Vagina (tissue), 2 donors: ENCODE measurements at regions not wholly inside any gene's neighbourhood (a gene's known extent, or its start where the extent isn't known, plus 50 kb on each side); places are given as distances from the start of the nearest gene placed in this dataset.

Source experiments
- DNase-seq, 2 donors: peaks; one replicate each; pipeline ENCODE4 v3.0.0-alpha.2; 2017; ENCODE audit errors: extremely low spot score in 2 of 2
- H3K27ac ChIP-seq: fragments of 200-600 bp; sonication (generic); one replicate; pipeline ENCODE4 v1.5.1; 2019
- H3K27me3 ChIP-seq: fragments of 200-600 bp; sonication (generic); one replicate; pipeline ENCODE4 v1.5.1; 2019
- H3K36me3 ChIP-seq, 2 donors: fragments of 200-600 bp; sonication (generic); one replicate each; pipeline ENCODE4 v1.5.1; 2017 to 2019
- H3K4me1 ChIP-seq: fragments of 200-600 bp; sonication (generic); one replicate; pipeline ENCODE4 v1.5.1; 2019
- H3K4me3 ChIP-seq, 2 donors: fragments of 200-600 bp; sonication (generic); 1 replicate in 1 of 2; 2 replicates in 1 of 2; pipeline ENCODE4 v1.5.1; 2016 to 2019
- H3K9me3 ChIP-seq: fragments of 200-600 bp; sonication (generic); one replicate; pipeline ENCODE4 v1.5.1; 2019
- POLR2A ChIP-seq, 2 donors: fragments of 450-650 bp; IDR thresholded peaks; one replicate each; pipeline ENCODE4 v1.6.1; 2017; ENCODE audit warnings: antibody characterized with exemption in 2 of 2, mild to moderate bottlenecking in 2 of 2, moderate library complexity in 2 of 2
- POLR2AphosphoS5 ChIP-seq, 2 donors: sonication (generic); formaldehyde crosslinking; IDR thresholded peaks; one replicate each; pipeline ENCODE4 v1.9.0; 2017; ENCODE audit warnings: antibody characterized with exemption in 2 of 2, mild to moderate bottlenecking in 2 of 2, low read depth in 1 of 2; ENCODE audit not compliant: insufficient read depth in 1 of 2
- intact Hi-C: fragments of 100-400 bp; cut with DNase I; formaldehyde crosslinking; loops from one replicate; pipeline ENCODE4 v1.15.1; 2023
- TF ChIP-seq, protein P1 (sequence below), 3 experiments: fragments of 450-650 bp in 2 of 3; fragments of 200-600 bp in 1 of 3; sonication (generic) in 1 of 3; IDR thresholded peaks; one replicate each; pipeline ENCODE4 v1.5.1; 2017 to 2019; ENCODE audit warnings: antibody characterized with exemption in 3 of 3, mild to moderate bottlenecking in 2 of 3, moderate library complexity in 2 of 3

DNA sequence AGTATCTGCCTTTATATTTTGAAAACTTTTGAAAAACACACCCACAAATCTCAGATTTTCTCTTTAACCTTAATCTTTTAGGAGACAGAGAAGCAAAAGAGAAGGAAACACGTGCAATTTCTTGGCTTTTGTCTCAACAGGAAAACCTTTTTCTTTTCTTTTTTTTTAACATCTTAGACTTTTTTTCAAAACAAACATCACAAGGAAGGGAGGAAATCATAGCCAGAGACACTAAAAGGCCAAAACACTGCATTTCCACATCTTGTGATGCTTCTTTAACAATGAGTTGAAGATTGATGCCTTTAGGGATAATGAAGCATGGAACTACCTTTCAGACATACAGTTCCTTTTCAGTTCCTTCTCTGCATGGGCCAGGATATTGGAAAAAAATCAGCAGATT, 136.6 kb upstream of the NRBF2 start:
- H3K27me3 ChIP-seq, result no peaks in the 10 kb centered on the region
- H3K36me3 ChIP-seq, result no peaks in the 10 kb centered on the region
- intact Hi-C loops, result no loop called here
- TF ChIP-seq, protein P1, sequence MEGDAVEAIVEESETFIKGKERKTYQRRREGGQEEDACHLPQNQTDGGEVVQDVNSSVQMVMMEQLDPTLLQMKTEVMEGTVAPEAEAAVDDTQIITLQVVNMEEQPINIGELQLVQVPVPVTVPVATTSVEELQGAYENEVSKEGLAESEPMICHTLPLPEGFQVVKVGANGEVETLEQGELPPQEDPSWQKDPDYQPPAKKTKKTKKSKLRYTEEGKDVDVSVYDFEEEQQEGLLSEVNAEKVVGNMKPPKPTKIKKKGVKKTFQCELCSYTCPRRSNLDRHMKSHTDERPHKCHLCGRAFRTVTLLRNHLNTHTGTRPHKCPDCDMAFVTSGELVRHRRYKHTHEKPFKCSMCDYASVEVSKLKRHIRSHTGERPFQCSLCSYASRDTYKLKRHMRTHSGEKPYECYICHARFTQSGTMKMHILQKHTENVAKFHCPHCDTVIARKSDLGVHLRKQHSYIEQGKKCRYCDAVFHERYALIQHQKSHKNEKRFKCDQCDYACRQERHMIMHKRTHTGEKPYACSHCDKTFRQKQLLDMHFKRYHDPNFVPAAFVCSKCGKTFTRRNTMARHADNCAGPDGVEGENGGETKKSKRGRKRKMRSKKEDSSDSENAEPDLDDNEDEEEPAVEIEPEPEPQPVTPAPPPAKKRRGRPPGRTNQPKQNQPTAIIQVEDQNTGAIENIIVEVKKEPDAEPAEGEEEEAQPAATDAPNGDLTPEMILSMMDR (IDR thresholded peaks at IDR 0.05), result no peak
- TF ChIP-seq POLR2A (IDR thresholded peaks at IDR 0.05) (no peak), POLR2AphosphoS5 (IDR thresholded peaks at IDR 0.05; ENCODE audit: insufficient read depth in 1 of 2, low read depth in 1 of 2) (no peak)
- H3K9me3 ChIP-seq, result no peaks in the 10 kb centered on the region
- H3K27ac ChIP-seq, result no peak overlapping the region
- DNase-seq, result no peak
- H3K4me1 ChIP-seq, result no peaks in the 10 kb centered on the region
- no peak overlapping the region for H3K4me3 ChIP-seq

DNA sequence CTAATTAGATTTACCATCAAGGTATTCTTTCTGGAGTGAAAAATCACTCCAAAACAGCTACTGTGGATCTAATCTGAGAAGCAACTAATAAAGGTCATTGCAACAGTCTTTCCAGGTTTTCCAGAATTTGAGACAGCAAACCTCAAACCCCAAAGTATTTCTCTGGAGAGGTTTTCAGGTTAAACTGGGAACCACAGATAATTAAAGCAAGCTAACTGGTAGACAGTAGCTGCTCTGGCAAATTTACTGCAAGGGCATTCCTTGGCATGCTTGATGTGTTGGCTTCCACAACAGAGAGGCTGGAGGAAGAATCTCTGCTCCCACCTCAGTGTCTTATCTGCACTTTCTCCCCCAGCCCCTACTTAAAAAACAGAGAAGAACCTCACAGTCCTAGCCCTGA, 140.0 kb upstream of the NRBF2 start:
- H3K36me3 ChIP-seq, result no peaks in the 10 kb centered on the region
- H3K9me3 ChIP-seq, result no peaks in the 10 kb centered on the region
- no peaks in the 10 kb centered on the region for H3K4me1 ChIP-seq
- TF ChIP-seq, protein P1 (IDR thresholded peaks at IDR 0.05), result no peak
- TF ChIP-seq POLR2A (IDR thresholded peaks at IDR 0.05) (no peak), POLR2AphosphoS5 (IDR thresholded peaks at IDR 0.05; ENCODE audit: insufficient read depth in 1 of 2, low read depth in 1 of 2) (no peak)
- intact Hi-C loops, result no loop called here
- no peaks in the 10 kb centered on the region for H3K27me3 ChIP-seq
- H3K4me3 ChIP-seq, result no peak overlapping the region
- no peak overlapping the region for H3K27ac ChIP-seq
- no peak for DNase-seq

DNA sequence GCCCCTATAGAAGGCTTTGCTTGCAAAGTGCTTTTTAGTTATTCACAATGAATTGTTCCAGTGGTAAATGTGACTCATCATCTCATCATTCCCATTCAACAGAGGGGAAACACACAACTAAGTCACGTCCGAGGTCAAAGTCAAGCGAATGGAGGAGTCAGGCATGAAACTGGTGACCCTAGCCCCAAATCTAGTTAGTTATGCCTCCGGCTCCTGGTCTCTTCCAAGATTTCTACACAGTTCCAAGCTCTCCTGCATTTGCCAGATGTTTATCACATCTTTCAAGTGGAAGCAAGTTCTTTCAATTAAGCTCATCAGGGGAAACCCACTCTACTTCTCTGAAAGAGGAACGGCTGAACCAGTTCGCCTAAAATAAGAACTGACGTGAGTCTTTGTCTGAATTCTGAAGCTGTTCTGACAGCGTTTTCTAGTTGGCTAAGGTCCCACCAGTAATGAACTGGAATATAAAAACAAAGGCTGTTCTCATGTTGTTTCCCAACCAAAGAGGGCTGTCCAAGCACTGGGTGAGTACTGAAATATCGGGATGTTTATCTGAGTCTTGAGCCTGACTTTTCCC, 140.9 kb upstream of the NRBF2 start:
- Histone ChIP-seq H3K27me3 (no peaks in the 10 kb centered on the region), H3K36me3 (no peaks in the 10 kb centered on the region), H3K27ac (no peak overlapping the region), H3K9me3 (no peaks in the 10 kb centered on the region), H3K4me3 (no peak overlapping the region), H3K4me1 (no peaks in the 10 kb centered on the region)
- TF ChIP-seq, protein P1 (IDR thresholded peaks at IDR 0.05), result no peak
- no peak for TF ChIP-seq POLR2A (IDR thresholded peaks at IDR 0.05)
- TF ChIP-seq POLR2AphosphoS5 (IDR thresholded peaks at IDR 0.05; ENCODE audit: insufficient read depth in 1 of 2, low read depth in 1 of 2), result no peak
- no peak for DNase-seq
- intact Hi-C loops, result no loop called here

DNA sequence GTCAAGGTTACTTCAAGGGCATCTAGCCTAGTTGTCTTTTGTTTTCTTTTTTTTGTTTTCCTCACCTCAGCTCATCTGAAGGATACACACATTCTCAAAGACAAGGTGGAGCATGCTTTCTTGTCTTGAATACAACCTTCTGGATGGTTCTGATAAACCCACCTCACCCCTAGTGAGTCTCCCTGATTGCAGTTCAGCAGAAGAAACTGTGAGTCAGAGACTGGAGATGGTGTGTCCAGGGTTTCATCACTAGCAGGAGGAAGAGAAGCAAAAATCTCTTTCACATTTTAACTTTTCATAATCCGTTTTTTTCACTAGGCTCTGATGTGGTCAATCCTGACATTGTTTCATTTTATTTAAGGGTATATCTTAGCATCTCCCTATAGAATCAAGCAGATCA, 143.0 kb upstream of the NRBF2 start:
- no peaks in the 10 kb centered on the region for H3K36me3 ChIP-seq
- no peaks in the 10 kb centered on the region for H3K9me3 ChIP-seq
- H3K27me3 ChIP-seq, result no peaks in the 10 kb centered on the region
- H3K4me3 ChIP-seq, result no peak overlapping the region
- no peak overlapping the region for H3K27ac ChIP-seq
- H3K4me1 ChIP-seq, result no peaks in the 10 kb centered on the region
- intact Hi-C loops, result no loop called here
- TF ChIP-seq, protein P1 (IDR thresholded peaks at IDR 0.05), result no peak
- TF ChIP-seq POLR2AphosphoS5 (IDR thresholded peaks at IDR 0.05; ENCODE audit: insufficient read depth in 1 of 2, low read depth in 1 of 2) (no peak), POLR2A (IDR thresholded peaks at IDR 0.05) (no peak)
- DNase-seq, result no peak

DNA sequence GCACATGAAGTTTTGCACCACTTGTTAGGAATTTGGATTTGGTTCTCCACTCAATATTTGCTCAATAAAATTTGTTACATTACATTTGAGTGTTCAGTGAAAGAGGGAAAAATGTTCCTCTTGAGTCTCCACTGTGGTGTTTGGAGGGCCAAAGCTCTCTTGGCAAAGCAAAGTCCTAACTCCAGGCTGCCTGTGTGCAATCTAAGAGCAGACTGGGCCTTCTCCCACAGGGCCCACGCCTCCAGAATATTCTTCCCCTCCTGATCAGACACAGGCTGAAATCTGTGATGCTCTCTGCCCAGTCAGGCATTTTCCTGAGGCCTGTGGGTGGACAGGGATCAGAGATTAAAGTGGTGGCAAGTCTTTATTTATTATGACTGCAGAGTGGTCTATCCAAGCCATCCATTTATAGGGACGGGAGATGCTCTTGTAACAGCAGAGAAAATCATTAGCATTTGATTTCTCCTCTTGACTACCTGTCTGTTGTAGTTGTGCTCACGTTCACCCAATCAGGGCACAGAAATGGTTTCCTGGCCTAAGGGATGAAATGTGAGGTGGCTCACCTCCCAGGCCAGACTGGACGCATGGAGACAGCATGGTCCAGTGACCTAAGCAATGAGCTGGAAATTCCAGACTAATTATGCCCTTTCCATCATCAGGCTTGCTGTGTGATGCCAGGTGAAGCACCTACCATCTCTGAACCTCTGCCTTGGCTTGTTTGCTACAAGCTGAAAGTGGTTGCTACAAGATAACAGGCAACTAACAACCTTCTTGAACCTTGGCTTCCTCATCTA, 147.1 kb upstream of the NRBF2 start:
- no peak for TF ChIP-seq POLR2AphosphoS5 (IDR thresholded peaks at IDR 0.05; ENCODE audit: insufficient read depth in 1 of 2, low read depth in 1 of 2)
- no peak for TF ChIP-seq POLR2A (IDR thresholded peaks at IDR 0.05)
- TF ChIP-seq, protein P1 (IDR thresholded peaks at IDR 0.05), result no peak
- H3K36me3 ChIP-seq, result no peaks in the 10 kb centered on the region
- no peak overlapping the region for H3K4me3 ChIP-seq
- no peak for DNase-seq
- intact Hi-C loops, result no loop called here
- no peaks in the 10 kb centered on the region for H3K27me3 ChIP-seq
- H3K27ac ChIP-seq, result no peak overlapping the region
- H3K9me3 ChIP-seq, result no peaks in the 10 kb centered on the region
- no peaks in the 10 kb centered on the region for H3K4me1 ChIP-seq
